Naive thymus-derived CD8-positive, alpha-beta T cell (primary cell): ENCODE measurements at regions not wholly inside any gene's neighbourhood (a gene's known extent, or its start where the extent isn't known, plus 50 kb on each side); places are given as distances from the start of the nearest gene placed in this dataset.

ENCODE experiments used
- ATAC-seq, 2 donors: fragments of 150-1000 bp; cut with Tn5 transposase in 1 of 2; sonication (Bioruptor Pico), chemical (Tn5 transposase) in 1 of 2; 1 replicate in 1 of 2; 2 replicates in 1 of 2; pipeline ENCODE4 v1.10.0; 2021; ENCODE audit warnings: mild to moderate bottlenecking in 2 of 2, moderate library complexity in 2 of 2
- POLR2A ChIA-PET: fragments of 350-600 bp; sonication (Branson Sonifier 250); formaldehyde crosslinking; loops from one replicate; lab custom pipeline; 2021; ENCODE audit warnings: antibody characterized with exemption; lab: Charles Lee
- DNase-seq, 10 donors: peaks; one replicate each; pipeline versions ENCODE4 v3.0.0 to v3.0.0-alpha.2; 2020 to 2022
- H3K27ac Mint-ChIP-seq, 10 donors: one replicate each; pipeline ENCODE4 v1.8.0; 2020 to 2022; ENCODE audit warnings: mild to moderate bottlenecking in 10 of 10, mixed read lengths in 10 of 10, moderate library complexity in 4 of 10, inconsistent platforms in 1 of 10
- H3K27me3 Mint-ChIP-seq, 5 donors: one replicate each; pipeline ENCODE4 v1.8.0; 2021 to 2022; ENCODE audit warnings: mixed read lengths in 5 of 5
- H3K36me3 Mint-ChIP-seq, 3 donors: one replicate each; pipeline ENCODE4 v1.8.0; 2020 to 2022; ENCODE audit warnings: mixed read lengths in 3 of 3, mild to moderate bottlenecking in 2 of 3, inconsistent platforms in 1 of 3
- H3K4me1 Mint-ChIP-seq, 4 donors: one replicate each; pipeline ENCODE4 v1.8.0; 2021 to 2022; ENCODE audit warnings: mixed read lengths in 4 of 4
- H3K4me3 Mint-ChIP-seq, 10 donors: one replicate each; pipeline ENCODE4 v1.8.0; 2020 to 2022; ENCODE audit warnings: mild to moderate bottlenecking in 10 of 10, mixed read lengths in 10 of 10, moderate library complexity in 6 of 10, inconsistent platforms in 1 of 10
- H3K9me3 Mint-ChIP-seq, 9 donors: one replicate each; pipeline ENCODE4 v1.8.0; 2020 to 2022; ENCODE audit warnings: mixed read lengths in 9 of 9, mild to moderate bottlenecking in 3 of 9, inconsistent platforms in 1 of 9, moderate library complexity in 1 of 9

- H3K4me3 Mint-ChIP-seq = no peak overlapping the region
- no peaks in the 10 kb centered on the region for H3K4me1 Mint-ChIP-seq
- H3K36me3 Mint-ChIP-seq = no peaks in the 10 kb centered on the region
- H3K9me3 Mint-ChIP-seq = peaks cover 0 to 22% (median 3%) of the 10 kb centered on the region in 9 donors
- no peak overlapping the region for H3K27ac Mint-ChIP-seq
- no peak for ATAC-seq
- no peaks in the 10 kb centered on the region for H3K27me3 Mint-ChIP-seq
- no peak for DNase-seq
- POLR2A ChIA-PET = no interaction called here
Measured at GRCh38 chr6:54440549-54440948, 132.3 kb downstream of the TINAG start.

DNA sequence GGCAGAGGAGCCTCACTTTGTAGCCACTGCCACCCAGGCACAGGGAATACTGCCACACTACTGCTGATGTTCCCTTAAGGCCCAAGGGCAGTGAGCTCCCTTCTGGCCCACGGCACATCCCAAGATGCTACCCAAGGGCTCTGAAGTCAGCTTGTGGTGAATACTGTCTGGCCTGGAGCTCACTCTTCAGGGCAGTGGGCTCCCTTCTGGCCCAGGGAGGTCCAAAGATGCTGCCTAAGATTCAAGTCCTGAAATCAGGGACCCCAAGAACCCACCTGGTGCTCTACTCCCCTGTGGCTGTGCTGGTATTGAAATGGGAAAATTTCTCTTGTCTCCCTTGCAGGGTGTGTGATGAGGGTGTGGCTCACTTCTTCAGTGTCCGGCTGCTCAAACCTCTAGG lies 132.8 kb downstream of the TINAG start:
- no peak for DNase-seq
- Mint-ChIP-seq H3K36me3 (no peaks in the 10 kb centered on the region), H3K27me3 (no peaks in the 10 kb centered on the region), H3K4me3 (no peak overlapping the region), H3K9me3 (peaks cover 0 to 23% (median 6%) of the 10 kb centered on the region in 9 donors), H3K4me1 (no peaks in the 10 kb centered on the region), H3K27ac (no peak overlapping the region)
- POLR2A ChIA-PET = no interaction called here
- no peak for ATAC-seq

DNA sequence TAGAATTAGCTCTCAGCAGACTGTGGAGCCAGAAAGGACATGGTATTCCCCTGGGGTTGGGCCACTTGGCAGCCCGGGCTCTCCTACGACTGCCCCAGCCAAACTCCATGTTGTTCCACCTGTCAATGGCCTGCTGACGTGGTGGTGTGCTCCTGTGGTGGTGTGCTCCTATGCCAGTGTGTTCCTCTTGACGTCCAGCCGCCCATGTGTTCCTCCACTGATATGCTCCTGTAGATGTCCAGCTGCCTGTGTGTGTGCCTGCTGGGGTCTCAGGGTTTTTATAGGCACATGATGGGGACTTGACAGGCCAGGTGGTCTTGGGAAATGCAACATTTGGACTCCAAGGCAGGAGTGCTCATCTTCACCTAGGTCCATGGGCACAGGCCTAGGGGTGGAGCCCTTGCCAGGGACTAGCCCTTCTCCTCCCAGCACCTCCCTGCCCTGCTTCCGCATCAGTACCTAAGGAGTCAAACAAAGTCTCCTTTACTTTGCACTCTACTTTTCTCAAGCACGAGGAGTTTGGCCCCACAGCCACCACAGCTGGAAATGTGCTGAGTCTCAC lies 133.5 kb downstream of the TINAG start:
- Mint-ChIP-seq H3K27ac (no peak overlapping the region), H3K4me1 (no peaks in the 10 kb centered on the region), H3K9me3 (peaks cover 0 to 31% (median 6%) of the 10 kb centered on the region in 9 donors), H3K27me3 (no peaks in the 10 kb centered on the region), H3K36me3 (no peaks in the 10 kb centered on the region), H3K4me3 (no peak overlapping the region)
- ATAC-seq = no peak
- POLR2A ChIA-PET = no interaction called here
- DNase-seq = no peak

GRCh38 chr6:54445207-54445606 lies 137.0 kb downstream of the TINAG start:
- no peak overlapping the region for H3K4me3 Mint-ChIP-seq
- no peaks in the 10 kb centered on the region for H3K27me3 Mint-ChIP-seq
- peaks cover 0 to 19% (median 6%) of the 10 kb centered on the region in 9 donors for H3K9me3 Mint-ChIP-seq
- POLR2A ChIA-PET = no interaction called here
- no peaks in the 10 kb centered on the region for H3K4me1 Mint-ChIP-seq
- H3K27ac Mint-ChIP-seq = no peak overlapping the region
- no peaks in the 10 kb centered on the region for H3K36me3 Mint-ChIP-seq
- no peak for DNase-seq
- ATAC-seq = no peak

- H3K9me3 Mint-ChIP-seq = peaks cover 2 to 24% (median 6%) of the 10 kb centered on the region in 9 donors
- DNase-seq = no peak
- H3K27me3 Mint-ChIP-seq = no peaks in the 10 kb centered on the region
- H3K36me3 Mint-ChIP-seq = no peaks in the 10 kb centered on the region
- POLR2A ChIA-PET = no interaction called here
- ATAC-seq = no peak
- H3K4me3 Mint-ChIP-seq = no peak overlapping the region
- no peak overlapping the region for H3K27ac Mint-ChIP-seq
- no peaks in the 10 kb centered on the region for H3K4me1 Mint-ChIP-seq
Measured at GRCh38 chr6:54448617-54449016, 140.4 kb downstream of the TINAG start.

GRCh38 chr6:54451516-54451915 lies 143.3 kb downstream of the TINAG start:
- Mint-ChIP-seq H3K4me1 (no peaks in the 10 kb centered on the region), H3K27ac (no peak overlapping the region), H3K9me3 (peaks cover 5 to 16% (median 8%) of the 10 kb centered on the region in 9 donors), H3K27me3 (no peaks in the 10 kb centered on the region), H3K4me3 (no peak overlapping the region), H3K36me3 (no peaks in the 10 kb centered on the region)
- ATAC-seq (no peak), DNase-seq (no peak)
- POLR2A ChIA-PET = no interaction called here

GRCh38 chr6:54463354-54464024 lies 155.2 kb downstream of the TINAG start:
- ATAC-seq (no peak), DNase-seq (no peak)
- Mint-ChIP-seq H3K4me3 (no peak overlapping the region), H3K27ac (no peak overlapping the region), H3K9me3 (peaks cover 0 to 33% (median 11%) of the 10 kb centered on the region in 9 donors), H3K36me3 (no peaks in the 10 kb centered on the region), H3K4me1 (no peaks in the 10 kb centered on the region), H3K27me3 (no peaks in the 10 kb centered on the region)
- POLR2A ChIA-PET = no interaction called here

GRCh38 chr6:54465649-54466300 lies 157.5 kb downstream of the TINAG start:
- Mint-ChIP-seq H3K4me1 (no peaks in the 10 kb centered on the region), H3K4me3 (no peak overlapping the region), H3K9me3 (peaks cover 0 to 33% (median 12%) of the 10 kb centered on the region in 9 donors), H3K36me3 (no peaks in the 10 kb centered on the region), H3K27me3 (no peaks in the 10 kb centered on the region), H3K27ac (no peak overlapping the region)
- POLR2A ChIA-PET = no interaction called here
- no peak for ATAC-seq
- DNase-seq = no peak

DNA sequence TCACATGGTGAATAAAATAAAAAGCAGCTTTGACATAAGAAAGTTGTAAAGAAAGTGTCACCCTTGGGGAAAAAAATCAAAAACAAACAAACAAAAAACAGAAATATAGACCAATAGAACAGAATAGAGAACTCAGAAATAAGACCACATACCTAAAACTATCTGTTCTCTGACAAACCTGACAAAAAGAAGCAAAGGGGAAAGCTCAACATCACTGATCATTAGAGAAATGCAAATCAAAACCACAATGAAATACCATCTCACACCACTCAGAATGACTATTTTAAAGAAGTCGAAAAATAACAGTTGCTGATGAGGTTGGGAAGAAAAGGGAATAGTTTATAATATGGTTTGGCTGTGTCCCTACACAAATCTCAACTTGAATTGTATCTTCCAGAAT lies 159.1 kb downstream of the TINAG start:
- DNase-seq = no peak
- Mint-ChIP-seq H3K27me3 (no peaks in the 10 kb centered on the region), H3K4me1 (no peaks in the 10 kb centered on the region), H3K36me3 (no peaks in the 10 kb centered on the region), H3K27ac (no peak overlapping the region), H3K4me3 (no peak overlapping the region), H3K9me3 (peaks cover 0 to 36% (median 13%) of the 10 kb centered on the region in 9 donors)
- ATAC-seq = no peak
- POLR2A ChIA-PET = no interaction called here

DNA sequence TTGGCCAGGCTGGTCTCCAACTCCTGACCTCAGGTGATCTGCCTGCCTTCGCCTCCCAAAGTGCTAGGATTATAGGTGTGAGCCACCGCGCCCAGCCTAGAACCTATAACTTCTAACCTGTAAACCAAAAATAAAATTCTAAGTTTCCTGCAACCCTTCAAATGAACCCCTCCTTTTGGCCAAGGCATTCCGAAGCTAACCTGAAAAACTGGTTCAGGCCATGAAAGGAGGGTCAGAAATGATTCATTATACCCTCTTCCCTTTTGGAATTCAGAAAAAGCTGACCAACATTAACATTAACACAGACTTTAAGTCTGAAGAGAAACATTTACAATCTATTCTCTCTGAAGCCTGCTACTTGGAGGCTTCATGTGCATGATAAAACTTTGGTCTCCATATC lies 165.1 kb downstream of the TINAG start:
- Mint-ChIP-seq H3K9me3 (peaks cover 0 to 8% (median 2%) of the 10 kb centered on the region in 9 donors), H3K36me3 (no peaks in the 10 kb centered on the region), H3K4me3 (no peak overlapping the region), H3K27ac (no peak overlapping the region), H3K4me1 (no peaks in the 10 kb centered on the region), H3K27me3 (no peaks in the 10 kb centered on the region)
- POLR2A ChIA-PET = no interaction called here
- DNase-seq = no peak
- no peak for ATAC-seq

GRCh38 chr6:54474898-54475297 lies 166.7 kb downstream of the TINAG start:
- ATAC-seq (no peak), DNase-seq (no peak)
- Mint-ChIP-seq H3K27me3 (no peaks in the 10 kb centered on the region), H3K9me3 (peaks cover 0 to 8% (median 2%) of the 10 kb centered on the region in 9 donors), H3K4me3 (no peak overlapping the region), H3K4me1 (no peaks in the 10 kb centered on the region), H3K36me3 (no peaks in the 10 kb centered on the region), H3K27ac (no peak overlapping the region)
- POLR2A ChIA-PET = no interaction called here

- Mint-ChIP-seq H3K4me3 (no peak overlapping the region), H3K27ac (no peak overlapping the region), H3K36me3 (no peaks in the 10 kb centered on the region), H3K27me3 (no peaks in the 10 kb centered on the region), H3K9me3 (peaks cover 3 to 24% (median 5%) of the 10 kb centered on the region in 9 donors), H3K4me1 (no peaks in the 10 kb centered on the region)
- POLR2A ChIA-PET = no interaction called here
- ATAC-seq = no peak
- no peak for DNase-seq
Measured at GRCh38 chr6:54481091-54481490, 172.8 kb downstream of the TINAG start.

- H3K36me3 Mint-ChIP-seq = peaks cover 0 to 12% (median 0%) of the 10 kb centered on the region in 3 donors
- H3K9me3 Mint-ChIP-seq = peaks cover 5 to 41% (median 22%) of the 10 kb centered on the region in 9 donors
Measured at GRCh38 chr6:54491431-54491830, 183.2 kb downstream of the TINAG start.

More at GRCh38 chr6:54491431-54491830, 183.2 kb downstream of the TINAG start:
- ATAC-seq = no peak
- no peak for DNase-seq
- POLR2A ChIA-PET = no interaction called here
- Mint-ChIP-seq H3K27me3 (peaks cover 0 to 3% (median 0%) of the 10 kb centered on the region in 5 donors), H3K4me3 (no peak overlapping the region), H3K4me1 (no peaks in the 10 kb centered on the region), H3K27ac (no peak overlapping the region)
